ENCODE measurements at regions not wholly inside any gene's neighbourhood (a gene's known extent, or its start where the extent isn't known, plus 50 kb on each side); places are given as distances from the start of the nearest gene placed in this dataset.

- 83% methylated on average over 13 of the region's 26 CpGs for WGBS (ENCODE audit: missing lambda C conversion rate)
- CTCF ChIA-PET = interaction anchor here (0.9 to 2.4 kb wide), 6 partner anchors 11 to 22 kb away, joined by 3 to 13 read pairs (median 4); no protein-coding TSS in a partner anchor
- no peak overlapping the region for H3K4me2 ChIP-seq
Observed at GRCh38 chr14:34345718-34346465, 116.1 kb downstream of the SPTSSA start.

GRCh38 chr14:34344318-34344717 lies 117.7 kb downstream of the SPTSSA start:
- 49% methylated on average over 5 of the region's 5 CpGs for WGBS (ENCODE audit: missing lambda C conversion rate)
- FAIRE-seq = no peak
- POLR2A ChIA-PET = no interaction called here

More at GRCh38 chr14:34345718-34346465, 116.1 kb downstream of the SPTSSA start:
- no peaks in the 10 kb centered on the region for H3K9me3 ChIP-seq
- no peaks in the 10 kb centered on the region for H3K4me1 ChIP-seq
- POLR2A ChIA-PET = no interaction called here
- no peak for TF ChIP-seq E2F6 (IDR thresholded peaks at IDR 0.05; ENCODE audit: borderline replicate concordance, low read depth)
- no peak for TF ChIP-seq SREBF2 (IDR thresholded peaks at IDR 0.05)
- no peak for TF ChIP-seq JUNB (IDR thresholded peaks at IDR 0.05)
- no peak for TF ChIP-seq ESRRA (IDR thresholded peaks at IDR 0.05; ENCODE audit: borderline replicate concordance, low read length)
- no peak for TF ChIP-seq BHLHE40 (IDR thresholded peaks at IDR 0.05; ENCODE audit: low read depth, low read length)
- no peak for TF ChIP-seq HOXB13 (CRISPR knock-in tag; IDR thresholded peaks at IDR 0.05; ENCODE audit: low read depth)
- no peak for TF ChIP-seq KDM5A (IDR thresholded peaks at IDR 0.05)
- TF ChIP-seq NPAS2 (CRISPR knock-in tag; IDR thresholded peaks at IDR 0.05; ENCODE audit: borderline replicate concordance) = no peak
- TF ChIP-seq CHD2 (IDR thresholded peaks at IDR 0.05; ENCODE audit: low read length, partially characterized antibody) = no peak
- no peak for TF ChIP-seq MAFK (IDR thresholded peaks at IDR 0.05; ENCODE audit: partially characterized antibody)
- TF ChIP-seq ZNF302 (CRISPR knock-in tag; IDR thresholded peaks at IDR 0.05) = no peak
- no peak for TF ChIP-seq ATOH8 (CRISPR knock-in tag; IDR thresholded peaks at IDR 0.05; ENCODE audit: low read depth)
- TF ChIP-seq GATA3 (IDR thresholded peaks at IDR 0.05; ENCODE audit: borderline replicate concordance) = no peak
- TF ChIP-seq RAD21 (conservative IDR thresholded peaks at IDR 0.05 in 1 of 2, IDR thresholded peaks at IDR 0.05 in 1 of 2) = no peak
- TF ChIP-seq EP300 (IDR thresholded peaks at IDR 0.05) = no peak
- no peak for TF ChIP-seq MYC (IDR thresholded peaks at IDR 0.05; ENCODE audit: borderline replicate concordance, low read length)
- no peak overlapping the region for H3K4me3 ChIP-seq
- ATAC-seq (no peak), DNase-seq (ENCODE audit: low read depth in 1 of 2, low spot score in 1 of 2) (no peak), FAIRE-seq (no peak)
- H3K27ac ChIP-seq = no peak overlapping the region

GRCh38 chr14:34340025-34340625 lies 121.9 kb downstream of the SPTSSA start:
- CTCF ChIA-PET = interaction anchor here (1.6 kb wide), 1 partner anchor 8 kb away, joined by 6 read pairs; no protein-coding TSS in a partner anchor
- FAIRE-seq = no peak
- no peaks in the 10 kb centered on the region for H3K9me3 ChIP-seq
- no peaks in the 10 kb centered on the region for H3K4me1 ChIP-seq
- H3K4me3 ChIP-seq = no peak overlapping the region
- H3K4me2 ChIP-seq = no peak overlapping the region
- POLR2A ChIA-PET = no interaction called here
- no peak for TF ChIP-seq EP300 (IDR thresholded peaks at IDR 0.05)
- no peak for TF ChIP-seq CHD4 (IDR thresholded peaks at IDR 0.05; ENCODE audit: borderline replicate concordance)
- no peak for TF ChIP-seq PBX3 (IDR thresholded peaks at IDR 0.05)
- TF ChIP-seq HES2 (IDR thresholded peaks at IDR 0.05) = no peak
- no peak for TF ChIP-seq EHF (CRISPR knock-in tag; IDR thresholded peaks at IDR 0.05)
- TF ChIP-seq ZFP36 (IDR thresholded peaks at IDR 0.05; ENCODE audit: borderline replicate concordance, partially characterized antibody) = no peak
- DNase-seq (ENCODE audit: low read depth in 1 of 2, low spot score in 1 of 2) = no peak
- H3K27ac ChIP-seq = no peak overlapping the region
- 75% methylated on average over 4 of the region's 4 CpGs for WGBS (ENCODE audit: missing lambda C conversion rate)
- no peak for ATAC-seq

More at GRCh38 chr14:34344318-34344717, 117.7 kb downstream of the SPTSSA start:
- H3K4me3 ChIP-seq = no peak overlapping the region
- DNase-seq (ENCODE audit: low read depth in 1 of 2, low spot score in 1 of 2) (no peak), ATAC-seq (no peak)
- H3K27ac ChIP-seq = no peak overlapping the region
- H3K9me3 ChIP-seq = no peaks in the 10 kb centered on the region
- CTCF ChIA-PET = interaction anchor here (1.8 to 2.4 kb wide), 2 partner anchors 10 to 13 kb away, joined by 6 to 9 read pairs; no protein-coding TSS in a partner anchor
- TF ChIP-seq KDM5A (IDR thresholded peaks at IDR 0.05) (no peak), CHD4 (IDR thresholded peaks at IDR 0.05; ENCODE audit: borderline replicate concordance) (no peak), KDM1A (IDR thresholded peaks at IDR 0.05; ENCODE audit: low read depth) (no peak)
- H3K4me2 ChIP-seq = no peak overlapping the region
- H3K4me1 ChIP-seq = no peaks in the 10 kb centered on the region
